BE2C (cell line): ENCODE measurements at regions not wholly inside any gene's neighbourhood (a gene's known extent, or its start where the extent isn't known, plus 50 kb on each side); places are given as distances from the start of the nearest gene placed in this dataset.

Experiments
- DNase-seq: peaks from one replicate; pipeline ENCODE4 v3.0.0-alpha.2; 2020
- H3K27me3 ChIP-seq: fragments of 250-450 bp; sonication (Bioruptor Pico); 2 replicates; pipeline ENCODE4 v1.5.1; 2020; ENCODE audit warnings: mild to moderate bottlenecking
- H3K36me3 ChIP-seq: fragments of 250-450 bp; sonication (Bioruptor Pico); 2 replicates; pipeline ENCODE4 v1.5.1; 2020; ENCODE audit warnings: mild to moderate bottlenecking
- H3K4me1 ChIP-seq: fragments of 250-450 bp; sonication (Bioruptor Pico); 2 replicates; pipeline ENCODE4 v1.5.1; 2020
- H3K4me3 ChIP-seq: 2 replicates; pipeline ENCODE4 v1.5.1; 2011; ENCODE audit warnings: low read depth, low read length
- H3K9me3 ChIP-seq: fragments of 250-450 bp; sonication (Bioruptor Pico); 2 replicates; pipeline ENCODE4 v1.5.1; 2020
- CTCF ChIP-seq: IDR thresholded peaks from 2 replicates; pipeline ENCODE4 v1.5.1; 2012; ENCODE audit warnings: mild to moderate bottlenecking, low read depth, low read length

- no peaks in the 10 kb centered on the region for H3K9me3 ChIP-seq
- no peak for TF ChIP-seq CTCF
- no peak for DNase-seq
Measured at GRCh38 chr12:67919406-67919805, 69.8 kb upstream of the IFNG-AS1 start.

GRCh38 chr12:67920413-67920812 lies 68.8 kb upstream of the IFNG-AS1 start:
- H3K9me3 ChIP-seq, result no peaks in the 10 kb centered on the region
- no peak for DNase-seq
- H3K27me3 ChIP-seq, result no peaks in the 10 kb centered on the region
- no peaks in the 10 kb centered on the region for H3K36me3 ChIP-seq
- no peak for TF ChIP-seq CTCF
- H3K4me1 ChIP-seq, result no peaks in the 10 kb centered on the region
- no peak overlapping the region for H3K4me3 ChIP-seq

More at GRCh38 chr12:67919406-67919805, 69.8 kb upstream of the IFNG-AS1 start:
- Histone ChIP-seq H3K27me3 (no peaks in the 10 kb centered on the region), H3K4me3 (no peak overlapping the region), H3K4me1 (no peaks in the 10 kb centered on the region), H3K36me3 (no peaks in the 10 kb centered on the region)

- H3K36me3 ChIP-seq, result no peaks in the 10 kb centered on the region
- no peak overlapping the region for H3K4me3 ChIP-seq
- H3K9me3 ChIP-seq, result no peaks in the 10 kb centered on the region
- TF ChIP-seq CTCF, result no peak
- H3K4me1 ChIP-seq, result no peaks in the 10 kb centered on the region
- no peak for DNase-seq
- H3K27me3 ChIP-seq, result no peaks in the 10 kb centered on the region
Measured at GRCh38 chr12:67921286-67921685, 68.0 kb upstream of the IFNG-AS1 start.

- H3K4me1 ChIP-seq, result no peaks in the 10 kb centered on the region
- H3K4me3 ChIP-seq, result no peak overlapping the region
- no peaks in the 10 kb centered on the region for H3K36me3 ChIP-seq
- no peak for DNase-seq
- no peaks in the 10 kb centered on the region for H3K27me3 ChIP-seq
- no peak for TF ChIP-seq CTCF
- H3K9me3 ChIP-seq, result no peaks in the 10 kb centered on the region
Measured at GRCh38 chr12:67922245-67922644, 67.0 kb upstream of the IFNG-AS1 start.

GRCh38 chr12:67925077-67925476 lies 64.2 kb upstream of the IFNG-AS1 start:
- no peaks in the 10 kb centered on the region for H3K27me3 ChIP-seq
- no peak for DNase-seq
- no peaks in the 10 kb centered on the region for H3K36me3 ChIP-seq
- TF ChIP-seq CTCF, result no peak
- no peak overlapping the region for H3K4me3 ChIP-seq
- no peaks in the 10 kb centered on the region for H3K9me3 ChIP-seq
- no peaks in the 10 kb centered on the region for H3K4me1 ChIP-seq

GRCh38 chr12:67925552-67925951 lies 63.7 kb upstream of the IFNG-AS1 start:
- no peaks in the 10 kb centered on the region for H3K27me3 ChIP-seq
- DNase-seq, result no peak
- H3K4me3 ChIP-seq, result no peak overlapping the region
- no peaks in the 10 kb centered on the region for H3K36me3 ChIP-seq
- no peaks in the 10 kb centered on the region for H3K9me3 ChIP-seq
- no peaks in the 10 kb centered on the region for H3K4me1 ChIP-seq
- TF ChIP-seq CTCF, result no peak
